B cell (primary cell): ENCODE measurements at regions not wholly inside any gene's neighbourhood (a gene's known extent, or its start where the extent isn't known, plus 50 kb on each side); places are given as distances from the start of the nearest gene placed in this dataset.

Source experiments
- ATAC-seq: fragments of 200-7000 bp; cut with Tn5 transposase; one replicate; pipeline ENCODE4 v1.10.0; 2021; ENCODE audit warnings: low read depth, mild to moderate bottlenecking, moderate number of reproducible peaks, moderate library complexity
- CTCF ChIA-PET: fragments of 350-600 bp; sonication (Branson Sonifier 250); formaldehyde crosslinking; loops from one replicate; lab custom pipeline; 2021; ENCODE audit warnings: antibody characterized with exemption, inconsistent platforms; lab: Charles Lee
- POLR2A ChIA-PET: fragments of 350-600 bp; sonication (Branson Sonifier 250); formaldehyde crosslinking; loops from one replicate; lab custom pipeline; 2021; ENCODE audit warnings: antibody characterized with exemption; lab: Charles Lee
- DNase-seq: peaks from one replicate; pipeline ENCODE4 v3.0.0; 2013
- H2AFZ ChIP-seq: 2 replicates; pipeline ENCODE4 v1.6.1; 2012; ENCODE audit warnings: mild to moderate bottlenecking, low read depth, low read length; ENCODE audit not compliant: insufficient read depth, poor library complexity, severe bottlenecking
- H3K27ac ChIP-seq, 2 donors: 1 replicate in 1 of 2; 2 replicates in 1 of 2; pipeline ENCODE4 v1.5.1; 2012 to 2013; ENCODE audit warnings: low read length in 2 of 2, mild to moderate bottlenecking in 2 of 2, moderate library complexity in 1 of 2
- H3K27me3 ChIP-seq, 4 experiments: fragments of 200-600 bp in 1 of 4; sonication (generic) in 1 of 4; replicated peaks in 1 of 4; 1 replicate in 2 of 4; 2 replicates in 2 of 4; pipeline versions ENCODE4 v1.6.1 to v1.7.0; 2013 to 2016; ENCODE audit warnings: low read length in 3 of 4, mild to moderate bottlenecking in 2 of 4, mixed read lengths in 1 of 4, moderate library complexity in 1 of 4; ENCODE audit not compliant: insufficient read depth in 4 of 4, control insufficient read depth in 3 of 4; ENCODE audit errors: control extremely low read depth in 1 of 4
- H3K36me3 ChIP-seq, 2 experiments: replicated peaks in 1 of 2; 1 replicate in 1 of 2; 2 replicates in 1 of 2; pipeline versions ENCODE4 v1.6.1 to v1.7.1; 2013; ENCODE audit warnings: low read length in 1 of 2; ENCODE audit not compliant: insufficient read depth in 2 of 2, control insufficient read depth in 1 of 2; ENCODE audit errors: control extremely low read depth in 1 of 2, extremely low read depth in 1 of 2
- H3K4me1 ChIP-seq, 2 donors: fragments of 200-600 bp in 1 of 2; sonication (generic) in 1 of 2; 1 replicate in 1 of 2; 2 replicates in 1 of 2; pipeline versions ENCODE4 v1.5.1 to v1.6.1; 2013 to 2017; ENCODE audit warnings: low read length in 2 of 2; ENCODE audit not compliant: control insufficient read depth in 2 of 2, insufficient read depth in 2 of 2
- H3K4me2 ChIP-seq: replicated peaks from 2 replicates; pipeline ENCODE3; 2012; ENCODE audit warnings: mild to moderate bottlenecking, low read depth, low read length; ENCODE audit not compliant: poor library complexity, severe bottlenecking
- H3K4me3 ChIP-seq, 5 experiments: fragments of 200-600 bp in 1 of 5; sonication (generic) in 1 of 5; 1 replicate in 3 of 5; 2 replicates in 2 of 5; pipeline versions ENCODE4 v1.5.1 to v1.7.0; 2011 to 2016; ENCODE audit warnings: low read length in 4 of 5, mild to moderate bottlenecking in 4 of 5, low read depth in 2 of 5, control low read depth in 1 of 5, moderate library complexity in 1 of 5; ENCODE audit not compliant: insufficient read depth in 1 of 5; ENCODE audit errors: control extremely low read depth in 1 of 5, extremely low read depth in 1 of 5
- H3K79me2 ChIP-seq: fragments of 200-600 bp; sonication (generic); one replicate; pipeline ENCODE4 v1.6.0; 2016; ENCODE audit warnings: low read length; ENCODE audit not compliant: control insufficient read depth, insufficient read depth
- H3K9ac ChIP-seq: fragments of 200-600 bp; sonication (generic); 2 replicates; pipeline ENCODE4 v1.6.1; 2017; ENCODE audit warnings: mild to moderate bottlenecking, low read length, moderate library complexity
- H3K9me3 ChIP-seq, 3 donors: one replicate each; pipeline versions ENCODE4 v1.6.1 to v1.7.1; 2013; ENCODE audit warnings: low read length in 2 of 3; ENCODE audit not compliant: control insufficient read depth in 2 of 3, insufficient read depth in 1 of 3; ENCODE audit errors: control extremely low read depth in 1 of 3
- H4K20me1 ChIP-seq: 2 replicates; pipeline ENCODE4 v1.6.0; 2012; ENCODE audit warnings: mild to moderate bottlenecking, low read length; ENCODE audit not compliant: insufficient read depth, control insufficient read depth, poor library complexity, severe bottlenecking
- H3K27ac Mint-ChIP-seq: one replicate; pipeline ENCODE4 v1.8.0; 2021; ENCODE audit warnings: mixed read lengths
- H3K27me3 Mint-ChIP-seq: one replicate; pipeline ENCODE4 v1.8.0; 2021; ENCODE audit warnings: mixed read lengths
- H3K4me1 Mint-ChIP-seq: one replicate; pipeline ENCODE4 v1.8.0; 2021; ENCODE audit warnings: mixed read lengths
- H3K4me3 Mint-ChIP-seq: one replicate; pipeline ENCODE4 v1.8.0; 2021; ENCODE audit warnings: mixed read lengths
- H3K9me3 Mint-ChIP-seq: one replicate; pipeline ENCODE4 v1.8.0; 2022; ENCODE audit warnings: mixed read lengths; ENCODE audit not compliant: insufficient read depth
- CTCF ChIP-seq: fragments of 200-600 bp; IDR thresholded peaks from one replicate; pipeline ENCODE4 v1.8.0; 2022; ENCODE audit warnings: antibody characterized with exemption, mild to moderate bottlenecking
- EZH2 ChIP-seq: IDR thresholded peaks from 2 replicates; pipeline ENCODE4 v1.6.1; 2012; ENCODE audit warnings: borderline replicate concordance, low read depth, mild to moderate bottlenecking, moderate library complexity, low read length; ENCODE audit not compliant: insufficient read depth, poor library complexity, severe bottlenecking
- WGBS: methylation state at CpG from one replicate; pipeline ENCODE4 v1.1.5; 2013; ENCODE audit warnings: missing lambda C conversion rate; ENCODE audit not compliant: insufficient coverage; 5-methylcytosine and 5-hydroxymethylcytosine counted together
- intact Hi-C: fragments of 100-400 bp; cut with micrococcal nuclease; formaldehyde crosslinking; loops from one replicate; pipeline ENCODE4 v1.10.0; 2022

DNA sequence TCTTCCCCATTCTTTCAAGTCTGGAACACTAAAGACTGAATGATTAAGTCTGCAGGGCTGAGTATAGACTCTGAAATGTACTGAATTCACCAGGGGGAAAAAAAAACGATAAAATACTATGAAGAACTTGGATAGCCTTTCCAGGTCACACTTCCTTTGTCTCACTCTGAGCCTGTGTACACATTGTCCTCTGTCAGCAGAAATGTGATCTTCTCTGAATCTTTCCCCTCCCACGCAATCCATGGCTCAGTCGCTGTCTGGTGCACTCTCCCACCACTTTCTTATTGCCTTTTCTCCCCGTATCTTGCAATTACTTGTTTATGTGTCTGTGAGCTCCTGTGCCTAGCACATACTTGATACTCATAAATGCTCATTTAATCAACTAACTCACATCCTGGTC, 212.6 kb upstream of the RSPO3 start:
- Histone ChIP-seq H4K20me1 (no peaks in the 10 kb centered on the region), H3K4me1 (no peaks in the 10 kb centered on the region), H3K27ac (no peak overlapping the region), H3K4me2 (no peak overlapping the region), H3K9ac (no peak overlapping the region), H3K9me3 (no peaks in the 10 kb centered on the region), H3K79me2 (no peaks in the 10 kb centered on the region), H2AFZ (no peak overlapping the region), H3K36me3 (no peaks in the 10 kb centered on the region), H3K27me3 (no peaks in the 10 kb centered on the region), H3K4me3 (no peak overlapping the region)
- no peak for ATAC-seq
- DNase-seq, result no peak
- CTCF ChIA-PET, result no interaction called here
- H3K4me3 Mint-ChIP-seq, result no peak overlapping the region
- H3K4me1 Mint-ChIP-seq, result no peaks in the 10 kb centered on the region
- 100% methylated on average over 2 of the region's 4 CpGs for WGBS
- H3K9me3 Mint-ChIP-seq, result peaks cover 2% of the 10 kb centered on the region
- intact Hi-C loops, result no loop called here
- H3K27me3 Mint-ChIP-seq, result no peaks in the 10 kb centered on the region
- no peak for TF ChIP-seq EZH2
- TF ChIP-seq CTCF, result no peak
- H3K27ac Mint-ChIP-seq, result no peak overlapping the region
- POLR2A ChIA-PET, result no interaction called here

DNA sequence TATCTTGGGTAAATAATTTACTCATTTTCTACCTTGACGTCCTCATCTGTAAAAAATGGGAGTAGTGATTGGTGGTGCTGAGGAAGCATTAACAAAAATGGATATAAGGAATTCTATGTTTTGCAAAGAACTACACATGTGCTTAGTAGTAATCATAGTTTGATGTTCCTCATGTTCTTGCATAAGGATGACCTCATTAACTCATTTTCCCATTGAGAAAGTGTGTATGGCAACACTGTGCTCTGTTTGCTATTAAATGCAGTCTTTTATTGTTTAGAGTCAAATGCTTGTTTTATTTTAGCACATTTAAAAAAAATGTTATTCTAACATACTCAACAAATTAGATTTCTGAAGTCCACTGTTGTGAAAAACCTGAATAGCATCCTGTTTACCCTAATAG, 211.2 kb upstream of the RSPO3 start:
- no peaks in the 10 kb centered on the region for H4K20me1 ChIP-seq
- no peak for TF ChIP-seq EZH2
- no peak for TF ChIP-seq CTCF
- H3K4me3 ChIP-seq, result no peak overlapping the region
- ChIA-PET POLR2A (no interaction called here), CTCF (no interaction called here)
- H2AFZ ChIP-seq, result no peak overlapping the region
- intact Hi-C loops, result no loop called here
- no peak overlapping the region for H3K9ac ChIP-seq
- no peak overlapping the region for H3K4me2 ChIP-seq
- no peaks in the 10 kb centered on the region for H3K79me2 ChIP-seq
- Mint-ChIP-seq H3K27ac (no peak overlapping the region), H3K4me1 (no peaks in the 10 kb centered on the region), H3K27me3 (no peaks in the 10 kb centered on the region), H3K4me3 (no peak overlapping the region), H3K9me3 (peaks cover 2% of the 10 kb centered on the region)
- no peaks in the 10 kb centered on the region for H3K9me3 ChIP-seq
- no CpG with 5 or more reads among the region's 1 CpG for WGBS
- ATAC-seq, result no peak
- H3K36me3 ChIP-seq, result no peaks in the 10 kb centered on the region
- no peaks in the 10 kb centered on the region for H3K27me3 ChIP-seq
- H3K27ac ChIP-seq, result no peak overlapping the region
- no peak for DNase-seq
- H3K4me1 ChIP-seq, result no peaks in the 10 kb centered on the region
